PFSK-1 (cell line): ENCODE measurements at regions not wholly inside any gene's neighbourhood (a gene's known extent, or its start where the extent isn't known, plus 50 kb on each side); places are given as distances from the start of the nearest gene placed in this dataset.

Source experiments
- FOXP2 ChIP-seq: optimal IDR thresholded peaks from 2 replicates; pipeline ENCODE3; 2011; ENCODE audit warnings: borderline replicate concordance, control low read depth, inconsistent platforms; ENCODE audit not compliant: insufficient read depth; ENCODE audit errors: extremely low read length, extremely low read depth
- POLR2AphosphoS5 ChIP-seq: IDR thresholded peaks from 2 replicates; pipeline ENCODE4 v1.6.1; 2012; ENCODE audit warnings: low read depth, mild to moderate bottlenecking, control low read depth, low read length, moderate library complexity
- SIN3A ChIP-seq: IDR thresholded peaks from 2 replicates; pipeline ENCODE4 v1.6.1; 2012; ENCODE audit warnings: mild to moderate bottlenecking, low read length, moderate library complexity, borderline replicate concordance; ENCODE audit not compliant: insufficient read depth
- TAF1 ChIP-seq: IDR thresholded peaks from 2 replicates; pipeline ENCODE4 v1.6.1; 2012; ENCODE audit warnings: low read length, control low read depth, borderline replicate concordance; ENCODE audit not compliant: insufficient read depth
- TF ChIP-seq, protein P1 (sequence below), 2 experiments: IDR thresholded peaks; 2 replicates each; pipeline versions ENCODE4 v1.6.1 to v1.8.0; 2011 to 2012; ENCODE audit warnings: low read depth in 2 of 2, low read length in 2 of 2, control low read depth in 1 of 2, inconsistent platforms in 1 of 2, mild to moderate bottlenecking in 1 of 2, moderate library complexity in 1 of 2; ENCODE audit not compliant: insufficient read depth in 1 of 2

GRCh38 chr7:156435486-156436231 is 204.9 kb upstream of the RNF32 start:
- TF ChIP-seq TAF1 (no peak), SIN3A (no peak), POLR2AphosphoS5 (no peak), FOXP2 (no peak)
- TF ChIP-seq, protein P1, sequence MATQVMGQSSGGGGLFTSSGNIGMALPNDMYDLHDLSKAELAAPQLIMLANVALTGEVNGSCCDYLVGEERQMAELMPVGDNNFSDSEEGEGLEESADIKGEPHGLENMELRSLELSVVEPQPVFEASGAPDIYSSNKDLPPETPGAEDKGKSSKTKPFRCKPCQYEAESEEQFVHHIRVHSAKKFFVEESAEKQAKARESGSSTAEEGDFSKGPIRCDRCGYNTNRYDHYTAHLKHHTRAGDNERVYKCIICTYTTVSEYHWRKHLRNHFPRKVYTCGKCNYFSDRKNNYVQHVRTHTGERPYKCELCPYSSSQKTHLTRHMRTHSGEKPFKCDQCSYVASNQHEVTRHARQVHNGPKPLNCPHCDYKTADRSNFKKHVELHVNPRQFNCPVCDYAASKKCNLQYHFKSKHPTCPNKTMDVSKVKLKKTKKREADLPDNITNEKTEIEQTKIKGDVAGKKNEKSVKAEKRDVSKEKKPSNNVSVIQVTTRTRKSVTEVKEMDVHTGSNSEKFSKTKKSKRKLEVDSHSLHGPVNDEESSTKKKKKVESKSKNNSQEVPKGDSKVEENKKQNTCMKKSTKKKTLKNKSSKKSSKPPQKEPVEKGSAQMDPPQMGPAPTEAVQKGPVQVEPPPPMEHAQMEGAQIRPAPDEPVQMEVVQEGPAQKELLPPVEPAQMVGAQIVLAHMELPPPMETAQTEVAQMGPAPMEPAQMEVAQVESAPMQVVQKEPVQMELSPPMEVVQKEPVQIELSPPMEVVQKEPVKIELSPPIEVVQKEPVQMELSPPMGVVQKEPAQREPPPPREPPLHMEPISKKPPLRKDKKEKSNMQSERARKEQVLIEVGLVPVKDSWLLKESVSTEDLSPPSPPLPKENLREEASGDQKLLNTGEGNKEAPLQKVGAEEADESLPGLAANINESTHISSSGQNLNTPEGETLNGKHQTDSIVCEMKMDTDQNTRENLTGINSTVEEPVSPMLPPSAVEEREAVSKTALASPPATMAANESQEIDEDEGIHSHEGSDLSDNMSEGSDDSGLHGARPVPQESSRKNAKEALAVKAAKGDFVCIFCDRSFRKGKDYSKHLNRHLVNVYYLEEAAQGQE (IDR thresholded peaks at IDR 0.05; ENCODE audit: insufficient read depth in 1 of 2, low read depth in 2 of 2, low read length in 2 of 2): no peak

DNA sequence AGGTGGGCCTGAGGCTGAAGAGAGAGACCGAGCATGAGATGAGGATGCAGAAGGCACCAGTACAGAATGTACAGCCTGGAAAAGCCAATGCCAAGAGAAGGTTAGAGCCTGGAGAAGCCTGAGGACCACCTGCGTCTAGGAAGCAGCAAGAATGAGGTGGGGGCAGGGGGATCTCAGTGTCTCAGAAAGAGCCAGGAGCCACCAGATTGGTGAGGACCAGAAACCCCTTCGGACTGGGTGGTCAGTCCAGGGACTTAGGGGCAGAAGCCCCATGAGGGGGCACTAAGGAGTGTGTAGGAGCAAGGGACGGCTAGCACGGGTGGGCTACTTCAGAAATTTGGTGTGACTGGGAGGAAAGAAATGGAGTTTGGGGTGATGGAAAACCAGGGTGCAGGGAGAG is 205.9 kb upstream of the RNF32 start:
- TF ChIP-seq POLR2AphosphoS5: no peak
- TF ChIP-seq SIN3A: no peak
- TF ChIP-seq FOXP2: no peak

DNA sequence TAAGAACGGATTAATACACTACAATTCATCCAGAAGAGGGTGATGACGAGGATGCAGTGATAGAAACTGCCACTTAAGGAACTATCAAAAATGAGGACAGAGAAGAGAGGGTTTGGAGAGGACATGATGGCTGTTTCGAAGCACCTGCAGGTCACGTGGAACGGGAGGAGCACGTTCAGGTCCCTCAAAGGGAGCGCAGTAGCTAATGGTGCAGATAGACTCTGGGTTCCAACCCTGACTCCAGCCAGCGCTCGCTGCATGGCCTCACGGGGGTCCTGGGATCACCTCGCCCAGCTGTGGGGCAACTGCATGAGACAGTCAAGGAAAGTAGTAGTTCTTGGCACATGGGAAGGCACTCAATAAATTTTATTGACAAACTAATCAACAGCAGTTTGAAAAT is 208.6 kb upstream of the RNF32 start:
- TF ChIP-seq, protein P1 (IDR thresholded peaks at IDR 0.05; ENCODE audit: insufficient read depth in 1 of 2, low read depth in 2 of 2, low read length in 2 of 2): no peak
- TF ChIP-seq SIN3A (no peak), FOXP2 (no peak), POLR2AphosphoS5 (no peak), TAF1 (no peak)

GRCh38 chr7:156430109-156430508 is 210.5 kb upstream of the RNF32 start:
- no peak for TF ChIP-seq POLR2AphosphoS5
- TF ChIP-seq FOXP2: no peak
- TF ChIP-seq TAF1: no peak
- TF ChIP-seq, protein P1 (IDR thresholded peaks at IDR 0.05; ENCODE audit: insufficient read depth in 1 of 2, low read depth in 2 of 2, low read length in 2 of 2): no peak
- no peak for TF ChIP-seq SIN3A

GRCh38 chr7:156429514-156429913 is 211.1 kb upstream of the RNF32 start:
- TF ChIP-seq POLR2AphosphoS5: no peak
- TF ChIP-seq SIN3A: no peak
- TF ChIP-seq TAF1: no peak
- TF ChIP-seq FOXP2: no peak
- TF ChIP-seq, protein P1 (IDR thresholded peaks at IDR 0.05; ENCODE audit: insufficient read depth in 1 of 2, low read depth in 2 of 2, low read length in 2 of 2): no peak
